Breast epithelium (tissue), 3 donors: ENCODE measurements at regions not wholly inside any gene's neighbourhood (a gene's known extent, or its start where the extent isn't known, plus 50 kb on each side); places are given as distances from the start of the nearest gene placed in this dataset.
"Not testable (repeated sequence)": the region's sequence is repeated elsewhere in the genome, so short reads cannot be mapped to it uniquely, and the experiment has no call there.

Experiments used
- POLR2A ChIP-seq: fragments of 450-650 bp; IDR thresholded peaks from one replicate; pipeline ENCODE4 v1.6.1; 2016; ENCODE audit warnings: antibody characterized with exemption, mild to moderate bottlenecking, moderate library complexity
- TF ChIP-seq, protein P1 (sequence below), 3 donors: fragments of 450-650 bp; IDR thresholded peaks; one replicate each; pipeline ENCODE4 v1.5.1; 2016 to 2017; ENCODE audit warnings: antibody characterized with exemption in 3 of 3, mild to moderate bottlenecking in 3 of 3, moderate library complexity in 3 of 3

DNA sequence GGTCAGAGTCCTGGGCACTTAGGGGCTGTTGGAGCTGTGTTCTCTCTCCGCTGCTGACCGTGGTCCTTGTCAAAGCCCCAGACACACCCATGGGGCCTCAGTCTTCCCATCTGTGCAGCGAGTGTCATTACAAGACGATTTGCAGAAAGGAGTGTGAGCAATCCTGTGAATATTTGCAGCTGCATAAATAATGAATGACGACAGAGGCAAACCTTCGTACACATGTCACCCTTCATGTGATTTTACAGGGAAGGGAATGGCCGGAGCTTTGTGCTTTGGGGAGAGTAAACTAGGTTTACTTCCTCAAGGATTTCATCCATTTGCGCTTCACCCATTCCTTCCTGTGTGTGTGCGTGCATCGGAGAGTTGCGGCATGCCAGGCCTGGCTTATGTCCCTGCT, 370.8 kb upstream of the SOX1 start:
- not testable (repeated sequence) for TF ChIP-seq POLR2A
- TF ChIP-seq, protein P1, sequence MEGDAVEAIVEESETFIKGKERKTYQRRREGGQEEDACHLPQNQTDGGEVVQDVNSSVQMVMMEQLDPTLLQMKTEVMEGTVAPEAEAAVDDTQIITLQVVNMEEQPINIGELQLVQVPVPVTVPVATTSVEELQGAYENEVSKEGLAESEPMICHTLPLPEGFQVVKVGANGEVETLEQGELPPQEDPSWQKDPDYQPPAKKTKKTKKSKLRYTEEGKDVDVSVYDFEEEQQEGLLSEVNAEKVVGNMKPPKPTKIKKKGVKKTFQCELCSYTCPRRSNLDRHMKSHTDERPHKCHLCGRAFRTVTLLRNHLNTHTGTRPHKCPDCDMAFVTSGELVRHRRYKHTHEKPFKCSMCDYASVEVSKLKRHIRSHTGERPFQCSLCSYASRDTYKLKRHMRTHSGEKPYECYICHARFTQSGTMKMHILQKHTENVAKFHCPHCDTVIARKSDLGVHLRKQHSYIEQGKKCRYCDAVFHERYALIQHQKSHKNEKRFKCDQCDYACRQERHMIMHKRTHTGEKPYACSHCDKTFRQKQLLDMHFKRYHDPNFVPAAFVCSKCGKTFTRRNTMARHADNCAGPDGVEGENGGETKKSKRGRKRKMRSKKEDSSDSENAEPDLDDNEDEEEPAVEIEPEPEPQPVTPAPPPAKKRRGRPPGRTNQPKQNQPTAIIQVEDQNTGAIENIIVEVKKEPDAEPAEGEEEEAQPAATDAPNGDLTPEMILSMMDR (IDR thresholded peaks at IDR 0.05) = not testable (repeated sequence)
